Activated naive CD8-positive, alpha-beta T cell (primary cell): ENCODE measurements at regions not wholly inside any gene's neighbourhood (a gene's known extent, or its start where the extent isn't known, plus 50 kb on each side); places are given as distances from the start of the nearest gene placed in this dataset.

Source experiments
- H3K27ac Mint-ChIP-seq: one replicate; pipeline ENCODE4 v1.8.0; 2021; ENCODE audit warnings: mixed read lengths
- H3K27me3 Mint-ChIP-seq: one replicate; pipeline ENCODE4 v1.8.0; 2021; ENCODE audit warnings: mixed read lengths
- H3K36me3 Mint-ChIP-seq: one replicate; pipeline ENCODE4 v1.8.0; 2021; ENCODE audit warnings: mixed read lengths
- H3K4me1 Mint-ChIP-seq: one replicate; pipeline ENCODE4 v1.8.0; 2021; ENCODE audit warnings: low read depth, mixed read lengths
- H3K4me3 Mint-ChIP-seq: one replicate; pipeline ENCODE4 v1.8.0; 2021; ENCODE audit warnings: mild to moderate bottlenecking, mixed read lengths
- H3K9me3 Mint-ChIP-seq: one replicate; pipeline ENCODE4 v1.8.0; 2021; ENCODE audit warnings: low read depth, mixed read lengths

DNA sequence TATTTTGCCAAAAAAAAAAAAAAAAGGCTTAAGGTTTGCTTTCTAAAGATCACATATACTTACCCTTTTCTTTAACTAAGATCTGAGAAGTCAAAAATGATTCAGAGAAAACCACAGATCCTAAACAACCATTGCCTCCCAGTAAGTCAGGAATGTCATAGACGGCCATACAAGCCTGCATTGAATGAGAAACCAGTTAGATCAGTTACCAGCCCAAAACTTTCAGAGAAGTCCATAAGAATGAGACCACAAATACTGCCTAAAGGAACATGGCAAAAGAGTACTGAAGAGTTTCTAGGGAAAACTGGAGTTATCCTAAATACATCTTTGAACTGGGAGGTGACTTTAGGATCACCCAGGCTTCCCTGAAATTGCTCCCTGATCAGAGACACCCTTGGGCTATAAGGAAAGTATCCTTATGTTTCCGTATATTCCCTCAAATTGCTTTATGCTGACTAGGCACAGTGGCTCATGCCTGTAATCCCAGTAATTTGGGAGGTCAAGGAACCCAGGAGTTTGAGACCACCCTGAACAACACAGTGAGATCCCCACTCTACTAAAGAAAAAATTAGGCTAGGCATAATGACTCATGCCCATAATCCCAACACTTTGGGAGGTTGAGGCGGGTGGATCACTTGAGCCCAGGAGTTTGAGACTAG is 79.4 kb upstream of the SLC4A11 start:
- no peaks in the 10 kb centered on the region for H3K4me1 Mint-ChIP-seq
- no peaks in the 10 kb centered on the region for H3K36me3 Mint-ChIP-seq
- no peak overlapping the region for H3K27ac Mint-ChIP-seq
- no peaks in the 10 kb centered on the region for H3K27me3 Mint-ChIP-seq
- no peaks in the 10 kb centered on the region for H3K9me3 Mint-ChIP-seq
- H3K4me3 Mint-ChIP-seq: no peak overlapping the region

DNA sequence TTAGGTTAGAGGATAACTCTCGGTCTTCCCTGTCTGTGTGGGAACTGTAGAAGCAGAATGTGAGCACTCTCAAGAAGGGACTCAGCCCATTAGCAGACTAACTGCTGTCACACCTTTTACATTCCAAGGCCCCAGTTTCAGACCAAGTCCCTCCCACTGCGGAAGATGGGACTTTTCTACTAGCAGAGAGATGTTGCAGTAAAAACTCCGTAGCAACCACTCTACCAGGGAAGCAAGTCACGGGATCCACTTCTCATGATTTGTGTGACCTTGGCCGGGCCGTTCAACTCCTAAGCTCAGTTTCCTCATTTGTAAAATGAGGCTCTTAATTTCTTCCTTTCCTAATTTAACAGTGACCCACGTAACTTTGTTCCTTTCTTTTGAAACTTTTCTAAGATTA is 77.1 kb upstream of the SLC4A11 start:
- Mint-ChIP-seq H3K4me1 (peaks cover 2% of the 10 kb centered on the region), H3K27me3 (no peaks in the 10 kb centered on the region), H3K27ac (no peak overlapping the region), H3K4me3 (no peak overlapping the region), H3K36me3 (peaks cover 3% of the 10 kb centered on the region), H3K9me3 (no peaks in the 10 kb centered on the region)

DNA sequence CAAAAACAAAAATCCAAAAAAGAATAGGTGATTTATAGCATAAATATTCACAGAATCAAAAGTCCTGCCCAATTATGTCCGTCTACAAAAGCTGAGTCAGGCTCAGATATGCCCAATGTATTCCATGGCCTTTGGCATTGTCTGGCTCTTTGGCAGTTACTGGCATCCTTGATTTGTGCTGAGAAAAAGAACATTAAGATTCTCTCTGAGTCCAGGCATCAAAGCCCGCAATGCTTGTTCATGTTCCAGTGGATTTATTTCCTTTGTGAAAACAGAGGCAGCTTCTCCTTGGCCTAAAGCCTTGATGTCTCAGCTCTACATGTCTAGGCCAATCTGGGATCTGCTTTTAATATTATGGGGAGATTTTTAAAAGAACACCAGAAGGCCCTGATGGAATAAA is 76.1 kb upstream of the SLC4A11 start:
- no peak overlapping the region for H3K4me3 Mint-ChIP-seq
- no peaks in the 10 kb centered on the region for H3K27me3 Mint-ChIP-seq
- peaks cover 3% of the 10 kb centered on the region for H3K36me3 Mint-ChIP-seq
- no peak overlapping the region for H3K27ac Mint-ChIP-seq
- H3K9me3 Mint-ChIP-seq: no peaks in the 10 kb centered on the region
- peaks cover 2% of the 10 kb centered on the region for H3K4me1 Mint-ChIP-seq

DNA sequence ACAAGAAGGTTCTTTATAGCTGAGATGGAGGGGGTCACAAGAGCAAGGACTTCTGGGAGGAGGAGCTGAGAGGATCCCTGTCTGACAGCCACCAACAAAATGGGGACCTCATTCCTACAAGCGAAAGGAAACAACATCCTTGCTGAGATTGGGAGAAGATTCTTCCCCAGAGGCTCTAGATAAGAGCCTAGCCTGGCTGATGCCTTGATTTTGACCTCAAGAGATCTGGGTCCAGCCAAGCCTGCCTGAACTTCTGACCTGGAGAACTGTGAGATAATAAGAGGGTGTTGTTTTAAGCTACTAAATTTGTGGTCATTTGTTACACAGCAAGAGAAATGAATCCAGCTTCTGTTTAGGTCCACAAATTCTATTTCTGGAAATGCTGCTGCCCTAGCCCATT is 75.4 kb upstream of the SLC4A11 start:
- H3K9me3 Mint-ChIP-seq: no peaks in the 10 kb centered on the region
- H3K27ac Mint-ChIP-seq: no peak overlapping the region
- peaks cover 3% of the 10 kb centered on the region for H3K36me3 Mint-ChIP-seq
- peaks cover 2% of the 10 kb centered on the region for H3K4me1 Mint-ChIP-seq
- no peaks in the 10 kb centered on the region for H3K27me3 Mint-ChIP-seq
- H3K4me3 Mint-ChIP-seq: no peak overlapping the region

DNA sequence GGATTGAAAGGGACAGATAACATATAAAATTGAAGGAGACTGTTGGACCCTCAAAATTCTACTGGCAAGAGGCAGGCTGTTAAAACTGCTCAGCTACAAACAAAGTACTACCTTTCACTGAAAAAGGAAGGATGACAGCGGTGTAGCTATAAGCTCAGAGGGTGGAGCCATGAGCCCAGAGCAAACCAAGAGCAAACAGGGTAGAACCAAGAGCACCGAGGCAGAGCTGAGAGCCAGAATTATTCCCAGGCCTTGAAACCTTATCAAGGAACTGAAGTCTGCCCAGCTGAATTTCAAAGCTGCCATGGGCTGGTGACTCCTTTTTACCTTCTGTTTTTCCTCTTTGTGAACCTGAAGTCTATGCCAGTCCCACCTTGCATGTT is 74.7 kb upstream of the SLC4A11 start:
- peaks cover 5% of the 10 kb centered on the region for H3K36me3 Mint-ChIP-seq
- no peak overlapping the region for H3K27ac Mint-ChIP-seq
- no peaks in the 10 kb centered on the region for H3K27me3 Mint-ChIP-seq
- no peaks in the 10 kb centered on the region for H3K9me3 Mint-ChIP-seq
- no peak overlapping the region for H3K4me3 Mint-ChIP-seq
- H3K4me1 Mint-ChIP-seq: peaks cover 2% of the 10 kb centered on the region

DNA sequence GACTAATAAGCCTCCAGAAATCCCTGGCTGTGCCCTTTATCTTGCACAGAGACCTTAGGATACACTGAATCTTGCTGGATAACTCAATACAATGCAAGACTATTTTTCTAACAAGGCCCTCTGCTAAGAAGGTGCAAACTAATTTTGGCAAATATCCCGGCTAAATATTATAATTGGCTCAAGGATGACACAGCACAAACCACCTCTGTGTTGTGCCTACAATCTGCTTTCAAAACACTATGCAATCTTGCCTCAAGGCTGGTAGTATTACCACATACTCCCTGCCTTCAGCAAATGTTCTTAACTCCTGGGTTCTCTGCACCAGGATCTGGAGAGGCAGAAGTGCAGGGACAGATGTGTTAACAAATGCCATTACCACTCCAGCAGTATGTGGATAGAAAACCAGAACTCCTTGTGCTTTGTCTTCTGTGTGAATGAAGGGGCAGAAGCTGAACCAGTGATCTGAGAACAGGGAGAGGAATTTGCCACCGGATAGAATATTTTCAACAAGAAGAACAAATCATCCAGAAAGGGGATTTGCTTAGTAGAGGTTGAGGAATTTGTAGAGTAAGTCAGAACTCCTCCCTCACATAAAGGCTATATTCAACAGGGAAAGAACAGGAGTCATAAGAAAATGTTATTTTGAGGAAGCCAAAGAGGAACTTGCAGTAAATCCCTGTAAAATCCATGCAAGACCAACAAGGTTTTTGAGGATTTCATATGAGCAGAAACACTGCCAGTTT is 74.1 kb upstream of the SLC4A11 start:
- Mint-ChIP-seq H3K4me1 (peaks cover 2% of the 10 kb centered on the region), H3K36me3 (peaks cover 5% of the 10 kb centered on the region), H3K4me3 (no peak overlapping the region), H3K9me3 (no peaks in the 10 kb centered on the region), H3K27me3 (no peaks in the 10 kb centered on the region), H3K27ac (no peak overlapping the region)

DNA sequence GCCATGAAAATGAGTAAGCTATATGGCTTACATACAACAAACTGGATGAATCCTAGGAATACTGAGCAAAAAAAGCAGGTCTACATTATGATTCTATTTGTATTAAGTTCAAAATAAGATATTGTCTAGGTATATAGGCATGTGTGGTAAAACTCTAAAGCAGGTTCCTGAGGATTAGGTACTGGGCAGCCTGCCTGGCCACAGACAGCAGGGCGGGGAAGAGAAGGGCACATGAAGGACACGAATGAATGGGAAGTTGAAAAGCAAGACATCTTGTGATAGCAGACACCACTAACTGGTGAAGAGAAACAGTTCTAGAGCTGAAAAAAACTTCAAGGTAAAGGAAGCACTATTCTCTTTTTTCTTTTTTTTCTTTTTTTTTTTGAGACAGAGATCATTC is 72.6 kb upstream of the SLC4A11 start:
- Mint-ChIP-seq H3K4me1 (peaks cover 2% of the 10 kb centered on the region), H3K4me3 (no peak overlapping the region), H3K27me3 (no peaks in the 10 kb centered on the region), H3K9me3 (no peaks in the 10 kb centered on the region), H3K36me3 (peaks cover 7% of the 10 kb centered on the region), H3K27ac (no peak overlapping the region)

DNA sequence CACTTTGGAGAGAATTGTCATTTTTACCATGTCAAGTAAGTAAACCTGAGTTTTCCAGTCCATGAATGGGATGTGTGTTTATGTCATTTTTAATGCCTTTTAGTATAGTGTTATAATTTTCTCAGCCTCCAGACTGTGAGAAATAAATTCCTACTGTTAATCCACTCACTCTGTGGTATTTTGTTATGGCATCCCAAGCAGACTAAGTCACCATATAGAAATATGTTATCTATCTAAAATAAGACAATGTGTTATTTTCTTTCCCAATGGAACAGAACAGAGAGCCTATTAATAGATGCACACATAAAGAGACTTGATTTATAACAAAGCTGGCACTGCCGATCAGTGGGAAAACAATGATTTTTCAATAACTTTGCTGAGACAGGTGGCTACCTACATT is 70.2 kb upstream of the SLC4A11 start:
- no peak overlapping the region for H3K27ac Mint-ChIP-seq
- H3K4me3 Mint-ChIP-seq: no peak overlapping the region
- H3K9me3 Mint-ChIP-seq: no peaks in the 10 kb centered on the region
- peaks cover 2% of the 10 kb centered on the region for H3K4me1 Mint-ChIP-seq
- H3K36me3 Mint-ChIP-seq: peaks cover 16% of the 10 kb centered on the region
- H3K27me3 Mint-ChIP-seq: no peaks in the 10 kb centered on the region

DNA sequence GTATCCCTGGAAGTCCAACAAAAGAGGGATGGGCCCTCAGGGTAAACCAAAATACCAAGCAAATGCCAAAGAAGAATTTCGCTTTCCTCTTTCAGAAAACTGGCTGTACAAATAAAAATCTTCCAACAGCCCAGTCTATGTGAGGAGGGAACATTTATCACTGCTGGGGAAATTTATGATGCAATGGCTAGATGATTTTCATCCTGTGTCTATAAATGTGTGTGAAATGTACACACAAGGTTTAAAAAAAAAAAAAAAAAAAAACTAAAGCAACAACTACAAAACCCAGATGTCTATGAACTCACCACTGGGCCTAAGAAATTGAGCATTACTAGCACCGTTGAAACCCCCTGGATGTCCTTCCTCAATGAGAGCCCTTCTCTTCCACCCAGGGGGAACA is 68.7 kb upstream of the SLC4A11 start:
- Mint-ChIP-seq H3K4me3 (no peak overlapping the region), H3K27ac (no peak overlapping the region), H3K36me3 (peaks cover 16% of the 10 kb centered on the region), H3K9me3 (no peaks in the 10 kb centered on the region), H3K4me1 (peaks cover 2% of the 10 kb centered on the region), H3K27me3 (no peaks in the 10 kb centered on the region)

DNA sequence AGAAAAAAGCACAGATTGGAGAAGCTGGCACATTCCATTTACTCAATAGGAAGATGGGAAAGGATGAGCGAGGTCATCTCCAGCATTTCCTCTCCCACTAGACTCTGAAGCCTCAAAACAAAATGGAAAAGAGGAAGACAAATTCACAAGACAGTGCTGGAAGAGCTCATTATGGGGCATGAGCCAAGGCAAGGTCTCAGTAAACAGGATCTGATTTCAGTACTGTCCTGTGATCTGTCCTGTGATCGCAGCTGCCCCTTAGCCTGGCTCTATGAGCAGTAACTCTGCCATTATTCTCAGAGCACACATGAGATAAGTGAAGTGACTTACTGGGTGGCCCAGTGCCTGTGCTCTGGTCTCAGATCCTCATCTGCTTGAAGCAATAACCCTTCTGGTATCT is 68.1 kb upstream of the SLC4A11 start:
- H3K9me3 Mint-ChIP-seq: no peaks in the 10 kb centered on the region
- H3K4me3 Mint-ChIP-seq: no peak overlapping the region
- H3K27ac Mint-ChIP-seq: no peak overlapping the region
- no peaks in the 10 kb centered on the region for H3K27me3 Mint-ChIP-seq
- H3K36me3 Mint-ChIP-seq: peaks cover 18% of the 10 kb centered on the region
- peaks cover 2% of the 10 kb centered on the region for H3K4me1 Mint-ChIP-seq

DNA sequence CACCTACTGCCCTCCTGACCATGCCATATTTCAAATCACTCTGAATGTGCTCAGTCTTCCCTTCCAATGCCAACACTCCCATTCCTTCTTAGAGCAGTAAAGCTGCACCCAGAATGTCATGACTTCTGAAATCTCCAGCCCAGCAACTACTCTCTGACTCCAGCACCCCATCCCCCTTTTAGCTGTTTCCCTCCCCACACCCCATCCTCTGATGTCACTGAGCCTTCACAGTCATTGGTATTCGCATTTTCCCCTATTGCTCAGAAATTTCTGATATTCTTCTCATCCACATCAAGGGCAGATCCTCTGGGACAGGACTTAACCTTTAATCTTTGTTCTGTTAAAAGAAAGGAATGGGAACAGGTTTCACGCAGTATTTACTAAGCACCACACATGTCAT is 67.1 kb upstream of the SLC4A11 start:
- Mint-ChIP-seq H3K9me3 (no peaks in the 10 kb centered on the region), H3K4me1 (no peaks in the 10 kb centered on the region), H3K4me3 (no peak overlapping the region), H3K27ac (no peak overlapping the region), H3K36me3 (peaks cover 15% of the 10 kb centered on the region), H3K27me3 (no peaks in the 10 kb centered on the region)

DNA sequence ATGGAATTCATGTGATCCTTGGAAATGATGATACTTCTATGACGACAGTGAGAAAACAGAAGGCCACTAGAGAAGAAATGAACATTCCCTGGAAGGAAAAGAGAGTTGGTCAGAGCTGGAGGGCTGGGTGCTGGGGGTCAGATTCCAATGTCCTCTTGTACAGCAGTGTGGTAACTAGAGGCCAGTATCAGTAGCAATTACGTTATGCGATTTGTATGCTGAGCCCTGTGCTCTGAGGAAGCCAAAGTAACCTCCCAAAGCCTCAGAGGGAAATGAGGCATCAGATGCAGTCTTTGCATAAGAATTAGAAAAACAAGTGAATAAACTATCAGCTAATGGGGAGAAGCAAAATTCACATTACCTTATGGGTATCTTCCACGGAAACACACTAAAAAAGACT is 65.5 kb upstream of the SLC4A11 start:
- Mint-ChIP-seq H3K4me3 (no peak overlapping the region), H3K27me3 (no peaks in the 10 kb centered on the region), H3K36me3 (peaks cover 15% of the 10 kb centered on the region), H3K27ac (no peak overlapping the region), H3K9me3 (no peaks in the 10 kb centered on the region), H3K4me1 (no peaks in the 10 kb centered on the region)

DNA sequence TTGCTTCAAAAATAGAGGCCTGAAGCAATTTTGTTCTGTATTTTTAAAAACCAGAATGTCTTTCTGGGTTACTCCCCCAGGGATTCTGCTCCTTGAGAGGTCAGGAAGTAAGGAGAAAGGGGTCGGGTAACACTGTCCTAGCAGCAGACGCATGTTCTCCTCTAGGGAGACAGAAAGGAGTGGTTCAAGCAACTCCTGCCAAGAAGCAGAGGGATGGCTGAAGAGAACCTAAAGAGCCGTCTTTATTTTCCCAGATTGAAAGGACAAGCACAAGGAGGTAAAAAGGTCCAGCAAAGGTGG is 58.0 kb upstream of the SLC4A11 start:
- Mint-ChIP-seq H3K36me3 (peaks cover 8% of the 10 kb centered on the region), H3K27me3 (no peaks in the 10 kb centered on the region), H3K4me3 (no peak overlapping the region), H3K4me1 (no peaks in the 10 kb centered on the region), H3K27ac (no peak overlapping the region), H3K9me3 (no peaks in the 10 kb centered on the region)

DNA sequence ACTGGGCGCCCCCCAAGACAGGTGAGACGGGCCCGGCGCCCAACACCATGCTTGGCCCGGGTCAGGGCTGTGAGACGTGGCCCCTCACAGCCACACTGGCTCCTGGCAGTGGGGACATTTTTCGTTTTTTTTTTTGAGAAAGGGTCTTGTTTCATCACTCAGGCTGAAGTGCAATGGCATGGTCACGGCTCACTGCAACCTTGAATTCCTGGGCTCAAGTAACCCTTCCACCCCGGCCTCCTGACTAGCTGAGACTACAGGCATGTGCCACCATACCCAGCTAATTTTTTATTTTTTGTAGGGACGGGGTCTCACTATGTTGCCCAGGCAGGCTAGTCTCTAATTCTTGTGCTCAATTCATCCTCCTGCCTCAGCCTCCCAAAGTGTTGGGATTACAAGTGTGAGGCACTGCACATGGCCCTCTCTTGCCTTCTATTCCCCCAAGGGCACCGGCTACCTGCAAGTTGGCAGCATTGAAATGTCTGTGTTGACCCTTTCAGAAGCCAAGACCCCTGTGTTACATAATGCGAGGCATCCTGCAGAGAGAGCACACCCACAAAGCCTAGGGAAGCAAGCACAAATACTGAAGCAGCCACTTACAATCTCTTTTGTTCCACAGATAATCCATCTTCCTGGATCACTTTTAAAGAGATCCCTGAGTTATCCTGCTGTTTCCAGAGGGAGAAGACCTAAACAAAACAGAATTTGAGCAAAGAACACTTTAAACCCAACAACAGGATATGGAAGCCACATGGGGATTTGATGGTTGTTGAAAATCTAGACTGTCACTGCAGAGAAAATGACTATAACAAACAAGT is 57.5 kb upstream of the SLC4A11 start:
- Mint-ChIP-seq H3K4me3 (no peak overlapping the region), H3K27ac (no peak overlapping the region), H3K9me3 (no peaks in the 10 kb centered on the region), H3K27me3 (no peaks in the 10 kb centered on the region), H3K36me3 (peaks cover 8% of the 10 kb centered on the region), H3K4me1 (no peaks in the 10 kb centered on the region)
